Testis (tissue), 2 donors: ENCODE measurements at regions not wholly inside any gene's neighbourhood (a gene's known extent, or its start where the extent isn't known, plus 50 kb on each side); places are given as distances from the start of the nearest gene placed in this dataset.

Experiments used
- CTCF ChIP-seq, 3 experiments: fragments of 450-650 bp in 2 of 3; fragments of 200-600 bp in 1 of 3; sonication (generic) in 1 of 3; IDR thresholded peaks; one replicate each; pipeline ENCODE4 v1.5.1; 2016 to 2019; ENCODE audit warnings: antibody characterized with exemption in 3 of 3, mild to moderate bottlenecking in 2 of 3, moderate library complexity in 1 of 3
- POLR2A ChIP-seq: fragments of 450-650 bp; IDR thresholded peaks from one replicate; pipeline ENCODE4 v1.6.1; 2017; ENCODE audit warnings: antibody characterized with exemption, mild to moderate bottlenecking, moderate library complexity

GRCh38 chr12:66041651-66042363 is 88.7 kb downstream of the LLPH start:
- TF ChIP-seq CTCF (IDR thresholded peaks at IDR 0.05): no peak
- TF ChIP-seq POLR2A: no peak
